HL-60 (cell line): ENCODE measurements at regions not wholly inside any gene's neighbourhood (a gene's known extent, or its start where the extent isn't known, plus 50 kb on each side); places are given as distances from the start of the nearest gene placed in this dataset.

Source experiments
- DNase-seq, 2 experiments: peaks; one replicate each; pipeline ENCODE4 v3.0.0-alpha.2; 2010 to 2020; ENCODE audit warnings: low read depth in 1 of 2, low spot score in 1 of 2
- H3K27ac ChIP-seq: fragments of 250-450 bp; sonication (Bioruptor Pico); replicated peaks from 2 replicates; pipeline ENCODE4 v1.5.1; 2020; ENCODE audit warnings: mild to moderate bottlenecking, moderate library complexity
- H3K27me3 ChIP-seq: fragments of 250-450 bp; sonication (Bioruptor Pico); 2 replicates; pipeline ENCODE4 v1.5.1; 2021; ENCODE audit warnings: mild to moderate bottlenecking, moderate library complexity; ENCODE audit not compliant: insufficient read depth, poor library complexity, severe bottlenecking
- H3K4me3 ChIP-seq: replicated peaks from 2 replicates; pipeline ENCODE4 v1.5.1; 2011; ENCODE audit warnings: mild to moderate bottlenecking, control low read depth, low read length; ENCODE audit not compliant: insufficient read depth
- CTCF ChIP-seq: IDR thresholded peaks from one replicate; pipeline ENCODE4 v1.5.1; 2011; ENCODE audit warnings: low read length, control low read depth, inconsistent platforms; ENCODE audit not compliant: insufficient read depth
- GABPA ChIP-seq: IDR thresholded peaks from 2 replicates; pipeline ENCODE4 v1.6.1; 2012; ENCODE audit warnings: low read depth
- POLR2AphosphoS5 ChIP-seq: IDR thresholded peaks from 2 replicates; pipeline ENCODE4 v1.6.1; 2012; ENCODE audit warnings: low read depth
- REST ChIP-seq: IDR thresholded peaks from 2 replicates; pipeline ENCODE4 v1.6.1; 2012; ENCODE audit warnings: low read depth; ENCODE audit not compliant: insufficient replicate concordance
- SPI1 ChIP-seq: IDR thresholded peaks from 2 replicates; pipeline ENCODE4 v1.6.1; 2012; ENCODE audit warnings: low read depth, mild to moderate bottlenecking, borderline replicate concordance

GRCh38 chr18:45399146-45399545 is 216.1 kb upstream of the SLC14A2 start:
- Histone ChIP-seq H3K27me3 (no peaks in the 10 kb centered on the region), H3K4me3 (no peak overlapping the region), H3K27ac (no peak overlapping the region)
- TF ChIP-seq CTCF: no peak
- no peak for TF ChIP-seq REST
- TF ChIP-seq GABPA: no peak
- TF ChIP-seq SPI1: no peak
- no peak for TF ChIP-seq POLR2AphosphoS5
- no peak for DNase-seq

- no peak overlapping the region for H3K27ac ChIP-seq
- H3K4me3 ChIP-seq: no peak overlapping the region
- no peaks in the 10 kb centered on the region for H3K27me3 ChIP-seq
- no peak for DNase-seq
- TF ChIP-seq REST (no peak), CTCF (no peak), GABPA (no peak), SPI1 (no peak), POLR2AphosphoS5 (no peak)
Measured at GRCh38 chr18:45399643-45400042, 215.6 kb upstream of the SLC14A2 start.

GRCh38 chr18:45402485-45403056 is 212.7 kb upstream of the SLC14A2 start:
- no peak overlapping the region for H3K27ac ChIP-seq
- H3K27me3 ChIP-seq: peaks cover 5% of the 10 kb centered on the region
- DNase-seq: no peak
- H3K4me3 ChIP-seq: no peak overlapping the region
- TF ChIP-seq POLR2AphosphoS5 (no peak), GABPA (no peak), SPI1 (no peak), CTCF (no peak), REST (no peak)
